Hepatic stellate cell (primary cell): ENCODE measurements at regions not wholly inside any gene's neighbourhood (a gene's known extent, or its start where the extent isn't known, plus 50 kb on each side); places are given as distances from the start of the nearest gene placed in this dataset.
"Not testable (repeated sequence)": the region's sequence is repeated elsewhere in the genome, so short reads cannot be mapped to it uniquely, and the experiment has no call there.

ENCODE experiments used
- DNase-seq: peaks from one replicate; pipeline ENCODE4 v3.0.0; 2011; ENCODE audit warnings: low spot score

GRCh38 chr2:47652061-47652690, 81.4 kb upstream of the KCNK12 start:
- no peak for DNase-seq

GRCh38 chr2:47651296-47651695, 80.5 kb upstream of the KCNK12 start:
- DNase-seq: no peak

- no peak for DNase-seq
These were observed 79.3 kb upstream of the KCNK12 start for GRCh38 chr2:47650001-47650535.

- DNase-seq: no peak
These were observed 74.5 kb upstream of the KCNK12 start for GRCh38 chr2:47645246-47645645.

- DNase-seq: no peak
These were observed 73.6 kb upstream of the KCNK12 start for GRCh38 chr2:47644351-47644750.

DNA sequence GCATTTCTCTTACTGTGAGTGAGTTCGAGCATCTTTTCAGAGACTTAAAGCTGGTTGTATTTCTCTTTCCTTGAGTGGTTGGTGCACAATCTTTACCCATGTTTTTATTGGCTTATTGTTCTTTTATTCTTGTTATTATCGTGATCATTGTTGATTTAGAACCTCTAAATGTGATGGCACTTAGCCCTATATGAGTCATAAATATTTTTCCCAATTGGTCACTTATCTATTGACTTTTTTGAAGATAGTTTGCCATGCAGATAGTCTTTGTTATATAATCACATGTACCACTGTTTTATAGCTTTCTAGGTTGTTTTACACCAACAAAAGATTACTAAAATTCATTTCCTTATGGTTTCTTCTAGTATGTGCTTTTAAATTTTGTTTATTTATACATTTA, 70.6 kb upstream of the KCNK12 start:
- DNase-seq: no peak

- no peak for DNase-seq
These were observed 69.6 kb upstream of the KCNK12 start for GRCh38 chr2:47640356-47640755.

GRCh38 chr2:47639467-47639866, 68.7 kb upstream of the KCNK12 start:
- DNase-seq: no peak

DNA sequence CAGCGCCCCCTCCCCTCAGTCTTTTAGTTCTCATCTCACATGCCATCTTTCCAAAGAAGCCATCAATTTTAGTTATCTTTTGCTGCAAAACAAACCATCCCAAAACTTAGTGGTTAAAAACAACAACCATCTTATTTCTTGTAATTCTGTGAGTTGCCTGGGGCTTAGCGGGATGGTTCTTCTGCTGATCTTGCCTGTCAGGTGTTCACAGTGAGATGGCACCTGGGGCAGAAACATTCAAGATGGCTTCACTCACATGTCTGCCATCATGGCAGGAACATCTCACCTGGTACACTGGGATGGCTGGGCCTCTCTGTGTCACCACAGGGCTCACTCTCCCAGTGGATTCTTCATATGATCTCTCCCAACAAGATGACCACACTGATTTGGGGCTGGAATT, 67.6 kb upstream of the KCNK12 start:
- no peak for DNase-seq

DNA sequence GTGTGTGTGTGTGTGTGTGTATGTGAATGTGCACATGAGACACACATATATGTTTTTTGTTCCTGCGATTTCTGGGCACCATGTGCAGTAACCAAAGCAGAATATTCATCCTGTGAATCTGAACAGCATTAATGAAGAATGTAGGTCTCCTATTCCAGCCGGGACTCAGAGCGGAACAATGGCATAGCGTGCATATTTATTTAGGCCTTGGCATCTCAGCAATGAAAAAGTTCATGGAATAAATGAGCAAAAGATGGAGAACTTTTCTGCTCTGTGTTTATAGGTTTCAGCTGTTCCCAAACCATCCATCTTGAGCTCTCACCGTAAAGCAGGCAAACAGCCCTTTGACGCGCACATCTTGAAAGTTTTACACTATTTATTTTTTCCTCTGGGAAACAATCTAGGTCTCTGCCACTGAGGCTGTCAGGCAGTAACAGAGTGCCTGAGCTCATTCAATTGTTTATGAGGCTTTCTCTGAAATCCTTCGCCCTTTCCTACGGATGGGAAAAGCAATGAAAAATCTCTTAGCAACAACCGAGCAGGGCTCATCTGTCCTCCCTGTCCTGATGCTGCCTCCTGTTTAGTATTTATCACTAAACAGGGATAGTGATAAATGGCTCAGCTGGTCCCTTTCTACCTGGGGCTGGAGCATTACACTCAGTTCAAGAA, 65.9 kb upstream of the KCNK12 start:
- DNase-seq: no peak

GRCh38 chr2:47636176-47636575, 65.4 kb upstream of the KCNK12 start:
- no peak for DNase-seq

GRCh38 chr2:47632754-47633153, 62.0 kb upstream of the KCNK12 start:
- no peak for DNase-seq

DNA sequence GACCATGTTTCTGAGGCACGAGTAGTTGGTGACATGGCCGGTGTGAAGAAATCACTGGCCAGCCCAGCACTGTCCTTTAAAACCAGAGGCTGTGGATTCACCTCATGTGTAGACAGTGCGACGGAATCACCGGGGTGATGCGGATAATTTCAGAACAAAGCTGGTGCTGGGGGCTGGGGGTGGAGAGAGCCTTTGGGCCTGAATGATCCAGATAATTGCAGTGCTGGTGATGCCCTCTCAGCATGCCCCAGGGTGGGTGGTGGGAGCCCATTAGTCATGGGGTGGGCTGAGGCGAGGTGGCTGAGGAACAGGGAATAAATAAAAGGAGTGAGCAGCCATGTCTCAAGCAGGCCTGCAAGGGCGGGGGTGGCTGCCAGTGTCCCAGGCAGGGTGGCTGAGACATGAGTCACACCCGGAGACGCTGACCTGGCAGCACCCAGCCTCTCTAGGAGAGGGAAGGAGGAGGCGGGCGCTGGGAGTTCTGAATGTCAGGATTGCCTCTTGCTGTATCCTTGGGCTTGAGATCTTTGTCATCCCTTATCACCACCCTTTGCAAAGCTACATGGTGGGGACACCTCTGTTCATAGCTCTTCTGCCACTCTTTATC, 61.1 kb upstream of the KCNK12 start:
- DNase-seq: peak; percentile 79

GRCh38 chr2:47631306-47631705, 60.5 kb upstream of the KCNK12 start:
- DNase-seq: no peak

DNA sequence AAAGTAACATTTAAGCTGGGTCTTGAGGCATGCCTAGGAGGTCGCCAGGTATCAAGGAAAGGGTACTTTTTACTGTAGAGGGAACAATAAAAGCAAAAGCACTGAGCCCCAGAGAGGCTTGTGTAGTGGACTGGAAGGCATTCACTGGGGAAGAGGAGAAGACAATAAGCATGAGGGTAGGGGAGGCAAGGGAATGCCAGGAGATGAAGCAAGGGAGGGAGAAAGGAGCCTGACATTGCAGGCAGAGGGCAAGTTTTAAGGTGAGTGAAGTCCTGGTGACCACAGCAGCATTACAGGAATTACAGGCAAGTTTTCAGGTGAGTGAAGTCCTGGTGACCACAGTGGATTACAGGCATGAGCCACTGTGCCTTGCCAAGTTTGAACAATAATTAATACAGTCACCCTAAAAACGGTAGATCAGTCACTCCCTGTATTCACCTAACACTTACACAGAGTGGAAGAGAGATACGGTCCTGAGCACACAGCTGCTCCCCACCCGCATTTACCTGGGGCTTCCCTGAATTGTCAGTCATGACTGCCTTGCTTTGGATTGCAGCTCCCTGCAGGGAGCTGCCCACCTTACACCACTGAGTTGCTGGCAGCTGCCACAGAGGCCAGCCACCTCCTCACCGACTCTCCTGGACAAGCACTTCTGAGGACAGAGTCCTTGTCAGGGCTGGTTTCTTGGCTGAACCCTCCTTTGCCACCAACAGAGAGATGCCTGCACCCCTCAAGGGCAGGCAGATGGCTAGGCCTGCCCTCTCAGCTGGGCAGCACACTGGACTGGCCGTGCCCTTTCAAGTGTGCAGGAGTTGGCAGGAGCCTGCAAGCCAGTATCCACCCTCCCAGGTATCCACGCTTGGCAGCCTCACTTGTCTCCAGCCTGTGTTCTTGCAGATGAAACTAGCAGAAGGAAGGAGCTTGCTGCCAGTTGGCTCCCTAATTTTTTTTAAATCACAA, 59.0 kb upstream of the KCNK12 start:
- DNase-seq: no peak

- DNase-seq: no peak
These were observed 58.1 kb upstream of the KCNK12 start for GRCh38 chr2:47628904-47629303.

DNA sequence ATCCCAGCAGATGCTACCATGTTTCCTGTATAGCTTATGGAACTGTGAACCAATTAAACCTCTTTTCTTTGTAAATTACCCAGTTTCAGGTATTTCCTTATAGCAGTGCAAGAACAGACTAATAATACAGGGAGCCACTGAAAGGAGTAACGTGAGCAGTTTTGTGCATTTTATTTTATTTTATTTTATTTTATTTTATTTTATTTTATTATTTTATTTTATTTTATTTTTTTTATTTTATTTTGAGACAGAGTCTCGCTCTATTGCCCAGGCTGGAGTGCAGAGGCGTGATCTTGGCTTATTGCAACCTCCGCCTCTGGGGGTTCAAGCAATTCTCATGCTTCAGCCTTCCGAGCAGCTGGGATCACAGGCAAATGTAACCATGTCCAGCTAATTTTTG, 55.9 kb upstream of the KCNK12 start:
- no peak for DNase-seq

GRCh38 chr2:47623140-47623539, 52.4 kb upstream of the KCNK12 start:
- DNase-seq: not testable (repeated sequence)

DNA sequence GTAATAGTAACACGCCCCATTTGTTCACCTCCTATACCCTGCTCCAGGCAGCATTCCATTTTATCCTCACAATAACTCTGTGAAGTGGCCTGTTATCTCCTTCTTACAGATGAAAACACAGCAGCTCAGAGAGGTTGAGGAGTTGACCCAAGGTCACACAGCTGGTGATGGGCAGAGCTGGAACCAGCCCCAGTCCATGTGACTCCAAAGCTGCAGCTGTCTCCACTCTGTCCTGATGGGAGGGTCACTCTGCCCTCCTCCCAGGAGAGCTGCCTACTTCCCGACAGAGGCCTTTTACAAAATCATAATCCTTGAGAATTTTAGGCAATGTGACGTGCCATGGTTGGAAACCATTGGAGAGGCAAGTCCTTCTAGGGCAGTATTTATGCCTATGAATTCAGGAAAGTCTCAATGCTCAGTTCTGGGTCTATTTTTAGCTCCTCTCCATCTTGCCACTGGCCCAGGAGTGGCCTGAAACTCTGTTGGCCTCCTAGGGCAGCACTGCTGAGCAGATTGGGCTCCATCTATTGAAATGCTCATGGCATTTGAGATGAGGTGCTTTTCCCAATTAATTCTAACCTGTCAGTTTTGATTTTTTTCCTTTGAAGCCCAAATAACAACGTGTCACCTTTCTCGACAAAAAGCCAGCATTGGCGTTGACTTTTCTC, 50.1 kb upstream of the KCNK12 start:
- DNase-seq: no peak
